PFSK-1 (cell line): ENCODE measurements at regions not wholly inside any gene's neighbourhood (a gene's known extent, or its start where the extent isn't known, plus 50 kb on each side); places are given as distances from the start of the nearest gene placed in this dataset.

ENCODE experiments used
- FOXP2 ChIP-seq: optimal IDR thresholded peaks from 2 replicates; pipeline ENCODE3; 2011; ENCODE audit warnings: borderline replicate concordance, control low read depth, inconsistent platforms; ENCODE audit not compliant: insufficient read depth; ENCODE audit errors: extremely low read length, extremely low read depth
- POLR2AphosphoS5 ChIP-seq: IDR thresholded peaks from 2 replicates; pipeline ENCODE4 v1.6.1; 2012; ENCODE audit warnings: low read depth, mild to moderate bottlenecking, control low read depth, low read length, moderate library complexity
- REST ChIP-seq, 2 experiments: IDR thresholded peaks; 2 replicates each; pipeline versions ENCODE4 v1.6.1 to v1.8.0; 2011 to 2012; ENCODE audit warnings: low read depth in 2 of 2, low read length in 2 of 2, control low read depth in 1 of 2, inconsistent platforms in 1 of 2, mild to moderate bottlenecking in 1 of 2, moderate library complexity in 1 of 2; ENCODE audit not compliant: insufficient read depth in 1 of 2
- SIN3A ChIP-seq: IDR thresholded peaks from 2 replicates; pipeline ENCODE4 v1.6.1; 2012; ENCODE audit warnings: mild to moderate bottlenecking, low read length, moderate library complexity, borderline replicate concordance; ENCODE audit not compliant: insufficient read depth
- TAF1 ChIP-seq: IDR thresholded peaks from 2 replicates; pipeline ENCODE4 v1.6.1; 2012; ENCODE audit warnings: low read length, control low read depth, borderline replicate concordance; ENCODE audit not compliant: insufficient read depth

GRCh38 chr6:145272246-145272645 lies 463.1 kb downstream of the EPM2A start:
- TF ChIP-seq FOXP2, result no peak
- no peak for TF ChIP-seq TAF1
- TF ChIP-seq POLR2AphosphoS5, result no peak
- no peak for TF ChIP-seq REST (IDR thresholded peaks at IDR 0.05; ENCODE audit: insufficient read depth in 1 of 2, low read depth in 2 of 2, low read length in 2 of 2)
- no peak for TF ChIP-seq SIN3A

- TF ChIP-seq TAF1, result no peak
- TF ChIP-seq FOXP2, result no peak
- no peak for TF ChIP-seq SIN3A
- no peak for TF ChIP-seq REST (IDR thresholded peaks at IDR 0.05; ENCODE audit: insufficient read depth in 1 of 2, low read depth in 2 of 2, low read length in 2 of 2)
- no peak for TF ChIP-seq POLR2AphosphoS5
These were observed 462.2 kb downstream of the EPM2A start for GRCh38 chr6:145273136-145273535.

- TF ChIP-seq SIN3A, result no peak
- no peak for TF ChIP-seq POLR2AphosphoS5
These were observed 461.2 kb downstream of the EPM2A start for GRCh38 chr6:145274083-145274482.

GRCh38 chr6:145275019-145275418 lies 460.3 kb downstream of the EPM2A start:
- TF ChIP-seq TAF1 (no peak), REST (IDR thresholded peaks at IDR 0.05; ENCODE audit: insufficient read depth in 1 of 2, low read depth in 2 of 2, low read length in 2 of 2) (no peak), SIN3A (no peak), POLR2AphosphoS5 (no peak), FOXP2 (no peak)

- TF ChIP-seq TAF1, result no peak
- TF ChIP-seq POLR2AphosphoS5, result no peak
- TF ChIP-seq SIN3A, result no peak
- no peak for TF ChIP-seq FOXP2
- no peak for TF ChIP-seq REST (IDR thresholded peaks at IDR 0.05; ENCODE audit: insufficient read depth in 1 of 2, low read depth in 2 of 2, low read length in 2 of 2)
These were observed 459.5 kb downstream of the EPM2A start for GRCh38 chr6:145275787-145276186.
